ENCODE measurements at regions not wholly inside any gene's neighbourhood (a gene's known extent, or its start where the extent isn't known, plus 50 kb on each side); places are given as distances from the start of the nearest gene placed in this dataset.

DNA sequence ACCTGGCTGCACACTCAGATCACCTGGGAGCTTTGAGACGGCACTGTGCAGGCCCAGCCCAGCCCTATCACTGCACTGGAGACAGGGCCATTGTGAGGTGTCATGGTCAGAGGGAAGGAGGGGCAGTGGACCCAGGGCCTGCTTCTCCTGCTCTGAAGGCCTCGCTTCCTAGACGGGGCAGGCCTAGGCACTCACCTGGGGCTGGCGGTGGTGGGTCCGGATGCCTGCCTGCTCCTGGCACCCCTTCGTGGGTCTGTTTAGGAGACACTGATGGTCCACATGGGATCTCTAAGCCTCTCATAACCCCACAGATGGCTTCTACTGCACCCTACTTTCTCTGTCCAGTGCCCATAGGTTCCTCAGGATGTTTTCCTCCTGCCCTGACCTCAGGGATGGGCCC is 230.9 kb downstream of the MATN1 start:
- TF ChIP-seq, protein P1, sequence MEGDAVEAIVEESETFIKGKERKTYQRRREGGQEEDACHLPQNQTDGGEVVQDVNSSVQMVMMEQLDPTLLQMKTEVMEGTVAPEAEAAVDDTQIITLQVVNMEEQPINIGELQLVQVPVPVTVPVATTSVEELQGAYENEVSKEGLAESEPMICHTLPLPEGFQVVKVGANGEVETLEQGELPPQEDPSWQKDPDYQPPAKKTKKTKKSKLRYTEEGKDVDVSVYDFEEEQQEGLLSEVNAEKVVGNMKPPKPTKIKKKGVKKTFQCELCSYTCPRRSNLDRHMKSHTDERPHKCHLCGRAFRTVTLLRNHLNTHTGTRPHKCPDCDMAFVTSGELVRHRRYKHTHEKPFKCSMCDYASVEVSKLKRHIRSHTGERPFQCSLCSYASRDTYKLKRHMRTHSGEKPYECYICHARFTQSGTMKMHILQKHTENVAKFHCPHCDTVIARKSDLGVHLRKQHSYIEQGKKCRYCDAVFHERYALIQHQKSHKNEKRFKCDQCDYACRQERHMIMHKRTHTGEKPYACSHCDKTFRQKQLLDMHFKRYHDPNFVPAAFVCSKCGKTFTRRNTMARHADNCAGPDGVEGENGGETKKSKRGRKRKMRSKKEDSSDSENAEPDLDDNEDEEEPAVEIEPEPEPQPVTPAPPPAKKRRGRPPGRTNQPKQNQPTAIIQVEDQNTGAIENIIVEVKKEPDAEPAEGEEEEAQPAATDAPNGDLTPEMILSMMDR (IDR thresholded peaks at IDR 0.05; ENCODE audit: borderline replicate concordance, insufficient read depth, low read depth, low read length), result no peak
- H3K4me3 ChIP-seq (ENCODE audit: low read depth, low read length), result no peak overlapping the region

DNA sequence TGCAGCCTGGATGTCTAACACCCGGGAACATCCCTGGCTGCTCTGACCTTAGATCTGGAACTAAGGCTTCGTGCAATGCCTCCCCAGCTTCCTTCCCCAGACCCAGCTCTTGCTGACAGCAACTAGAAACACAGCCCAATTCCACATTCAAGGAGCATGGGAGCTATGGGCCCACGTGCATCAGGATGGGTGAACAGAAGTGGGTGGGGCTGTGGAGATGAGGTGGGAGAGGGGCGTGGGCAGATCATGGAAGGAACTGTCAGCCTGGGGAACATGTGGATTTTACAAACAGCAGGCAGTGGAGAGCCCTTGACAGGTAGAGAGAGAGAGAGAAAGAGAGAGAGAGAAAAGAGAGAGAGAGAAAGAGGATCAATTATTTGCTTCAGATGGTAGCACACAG is 231.6 kb downstream of the MATN1 start:
- H3K4me3 ChIP-seq (ENCODE audit: low read depth, low read length), result no peak overlapping the region
- TF ChIP-seq, protein P1 (IDR thresholded peaks at IDR 0.05; ENCODE audit: borderline replicate concordance, insufficient read depth, low read depth, low read length), result no peak

DNA sequence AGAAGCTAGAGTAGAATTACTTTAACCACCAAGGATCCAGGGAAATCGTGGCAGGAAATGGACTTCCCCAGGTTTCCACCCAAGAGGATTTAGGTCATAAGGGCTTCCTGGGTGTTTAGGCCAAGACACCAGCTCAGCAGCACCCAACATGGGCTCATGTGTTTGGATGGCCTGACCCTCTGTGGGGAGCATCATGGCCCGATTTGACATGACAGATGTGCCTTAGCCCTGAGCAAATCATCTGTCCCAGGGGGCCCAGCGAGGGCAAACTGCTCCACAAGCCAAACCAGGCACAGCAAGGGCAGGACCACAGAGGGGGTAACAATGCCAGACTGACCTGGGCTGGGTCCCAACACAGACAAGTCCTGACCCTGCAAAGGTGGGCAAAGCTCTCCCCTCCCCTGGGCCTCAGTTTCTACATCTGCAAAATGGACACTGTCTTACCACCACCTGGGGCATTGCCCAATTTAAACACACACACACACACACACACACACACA is 232.8 kb downstream of the MATN1 start:
- TF ChIP-seq, protein P1 (IDR thresholded peaks at IDR 0.05; ENCODE audit: borderline replicate concordance, insufficient read depth, low read depth, low read length), result no peak
- H3K4me3 ChIP-seq (ENCODE audit: low read depth, low read length), result no peak overlapping the region

DNA sequence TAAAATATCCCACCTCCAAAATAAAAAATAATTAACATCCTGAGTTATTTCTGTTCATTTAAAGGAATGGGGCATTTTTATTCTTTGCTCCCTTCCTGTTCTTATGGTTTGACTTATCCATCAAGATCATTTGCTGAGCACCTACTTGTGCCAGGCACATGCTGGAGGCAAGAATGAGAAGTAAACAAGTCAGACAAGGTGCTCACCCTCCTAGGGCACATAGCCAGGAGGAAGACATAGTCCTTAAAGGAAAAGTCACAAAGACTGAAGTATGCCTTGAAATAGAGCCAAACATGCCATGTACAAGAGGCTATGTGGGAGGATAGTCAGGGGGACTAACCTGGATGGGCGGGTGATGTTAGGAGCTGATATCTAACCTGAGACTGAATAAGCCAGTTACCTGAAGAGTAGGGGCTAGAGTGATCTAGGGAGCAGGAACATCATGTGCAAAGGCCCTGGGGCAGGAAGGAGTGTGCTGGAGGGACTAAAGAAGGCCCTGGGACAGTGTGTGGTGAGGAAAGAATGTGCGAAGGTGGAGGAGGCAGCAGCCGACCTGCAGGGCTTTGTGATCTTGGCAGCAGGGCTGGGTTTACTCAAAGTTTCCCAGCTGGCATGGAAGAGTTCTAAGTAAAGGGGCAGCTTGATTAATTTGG is 233.5 kb downstream of the MATN1 start:
- TF ChIP-seq, protein P1 (IDR thresholded peaks at IDR 0.05; ENCODE audit: borderline replicate concordance, insufficient read depth, low read depth, low read length), result no peak
- H3K4me3 ChIP-seq (ENCODE audit: low read depth, low read length), result no peak overlapping the region

DNA sequence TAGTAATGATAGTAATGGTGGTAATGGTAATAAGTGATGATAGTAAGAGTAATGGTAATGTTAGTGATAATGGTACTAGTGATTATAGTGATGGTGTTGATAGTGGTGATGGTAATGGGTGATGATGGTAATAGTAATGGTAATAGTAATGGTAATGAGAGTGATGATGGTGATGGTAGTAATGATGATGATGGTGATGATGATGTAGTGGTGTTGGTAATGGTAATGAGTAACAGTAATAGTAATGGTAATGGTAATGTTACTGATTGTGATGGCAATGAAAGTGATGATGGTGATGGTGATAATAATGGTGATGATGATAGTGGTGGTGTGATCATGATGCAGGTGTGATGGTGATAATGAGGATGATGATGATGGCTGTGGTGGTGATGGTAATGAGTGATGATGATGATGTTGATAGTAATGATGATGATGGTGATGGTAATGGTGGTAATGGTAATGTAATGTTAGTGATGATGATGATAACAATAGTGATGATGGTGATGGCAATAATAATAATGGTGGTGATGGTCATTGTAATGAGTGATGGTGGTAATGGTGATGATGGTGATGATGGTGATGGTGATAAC is 235.0 kb downstream of the MATN1 start:
- H3K4me3 ChIP-seq (ENCODE audit: low read depth, low read length), result no peak overlapping the region

DNA sequence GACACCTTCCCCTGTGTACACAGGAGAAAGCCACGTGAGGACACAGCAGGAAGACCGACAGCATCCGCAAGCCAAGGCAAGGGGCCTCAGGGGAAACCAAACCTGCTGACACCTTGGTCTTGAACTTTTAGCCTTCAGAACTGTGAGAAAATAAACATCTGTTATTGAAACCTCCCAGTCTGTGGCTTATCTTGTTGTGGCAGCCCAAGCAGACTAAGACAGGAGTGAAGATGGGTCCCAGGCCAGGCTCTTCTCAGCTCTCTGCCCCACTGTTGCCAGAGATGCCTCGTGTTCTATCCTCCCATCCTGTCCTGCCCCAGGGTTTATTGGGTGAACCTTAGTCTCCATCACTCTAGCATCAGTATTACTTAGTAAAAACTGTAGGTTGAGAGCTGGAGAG is 236.3 kb downstream of the MATN1 start:
- TF ChIP-seq, protein P1 (IDR thresholded peaks at IDR 0.05; ENCODE audit: borderline replicate concordance, insufficient read depth, low read depth, low read length), result no peak
- H3K4me3 ChIP-seq (ENCODE audit: low read depth, low read length), result no peak overlapping the region

More for the DNA sequence above, 235.0 kb downstream of the MATN1 start:
- TF ChIP-seq, protein P1 (IDR thresholded peaks at IDR 0.05; ENCODE audit: borderline replicate concordance, insufficient read depth, low read depth, low read length), result no peak

DNA sequence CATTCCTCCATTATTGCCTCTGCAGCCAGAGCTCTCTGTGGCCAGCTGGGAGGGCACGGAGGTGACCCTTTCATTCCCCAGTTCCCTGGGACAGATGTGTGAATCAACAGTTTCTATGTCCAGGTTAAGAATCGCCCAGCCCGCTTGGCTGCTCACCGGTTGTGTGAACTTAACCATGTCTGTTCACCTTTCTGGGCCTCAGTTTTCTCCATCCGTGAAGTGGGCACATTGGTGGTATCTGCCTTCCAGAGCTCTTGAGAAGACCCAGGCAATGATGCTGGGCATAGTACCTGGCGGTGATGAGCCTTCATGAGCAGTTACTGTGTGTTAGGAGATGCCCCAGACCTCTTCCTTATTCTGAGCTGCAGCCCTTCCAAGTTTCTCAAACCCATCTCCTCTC is 238.3 kb downstream of the MATN1 start:
- H3K4me3 ChIP-seq (ENCODE audit: low read depth, low read length), result no peak overlapping the region

More for the DNA sequence above, 238.3 kb downstream of the MATN1 start:
- TF ChIP-seq, protein P1 (IDR thresholded peaks at IDR 0.05; ENCODE audit: borderline replicate concordance, insufficient read depth, low read depth, low read length), result no peak

Measured in GM12875 (cell line).